Upper lobe of left lung (tissue), 6 donors: ENCODE measurements at regions not wholly inside any gene's neighbourhood (a gene's known extent, or its start where the extent isn't known, plus 50 kb on each side); places are given as distances from the start of the nearest gene placed in this dataset.

Experiments used
- ATAC-seq, 2 donors: fragments of 200-7000 bp; cut with Tn5 transposase; one replicate each; pipeline ENCODE4 v1.9.1; 2022; ENCODE audit warnings: mild to moderate bottlenecking in 2 of 2, moderate library complexity in 2 of 2; ENCODE audit not compliant: low FRiP score in 2 of 2
- DNase-seq, 2 donors: peaks; one replicate each; pipeline ENCODE4 v3.0.0-alpha.2; 2019 to 2020
- H3K27ac ChIP-seq, 4 donors: fragments of 200-600 bp; sonication (generic); one replicate each; pipeline ENCODE4 v1.5.1; 2016 to 2019
- H3K27me3 ChIP-seq, 4 donors: fragments of 200-600 bp; sonication (generic); one replicate each; pipeline ENCODE4 v1.5.1; 2017 to 2019
- H3K36me3 ChIP-seq, 4 donors: fragments of 200-600 bp; sonication (generic); one replicate each; pipeline ENCODE4 v1.5.1; 2016 to 2019
- H3K4me1 ChIP-seq, 4 donors: fragments of 200-600 bp; sonication (generic); one replicate each; pipeline ENCODE4 v1.5.1; 2018 to 2019
- H3K4me3 ChIP-seq, 4 donors: fragments of 200-600 bp; sonication (generic); one replicate each; pipeline ENCODE4 v1.5.1; 2017 to 2019; ENCODE audit warnings: mild to moderate bottlenecking in 2 of 4, moderate library complexity in 1 of 4
- H3K9me3 ChIP-seq, 4 donors: fragments of 200-600 bp; sonication (generic); one replicate each; pipeline ENCODE4 v1.5.1; 2018 to 2019
- CTCF ChIP-seq, 6 experiments: fragments of 450-650 bp in 4 of 6; fragments of 200-600 bp in 2 of 6; sonication (generic) in 2 of 6; IDR thresholded peaks; one replicate each; pipeline ENCODE4 v1.5.1; 2016 to 2019; ENCODE audit warnings: antibody characterized with exemption in 6 of 6
- EP300 ChIP-seq, 4 donors: sonication (generic); formaldehyde crosslinking; IDR thresholded peaks; one replicate each; pipeline ENCODE4 v1.5.1; 2017; ENCODE audit warnings: antibody characterized with exemption in 4 of 4, control low read depth in 2 of 4
- POLR2A ChIP-seq, 4 donors: fragments of 450-650 bp; IDR thresholded peaks; one replicate each; pipeline ENCODE4 v1.5.1; 2016 to 2017; ENCODE audit warnings: antibody characterized with exemption in 4 of 4, mild to moderate bottlenecking in 2 of 4
- POLR2AphosphoS5 ChIP-seq, 2 donors: sonication (generic); formaldehyde crosslinking; IDR thresholded peaks; one replicate each; pipeline ENCODE4 v1.5.1; 2017; ENCODE audit warnings: antibody characterized with exemption in 2 of 2
- WGBS, 2 donors: methylation state at CpG; one replicate each; pipeline ENCODE4 v1.1.5; 2017 to 2018; 5-methylcytosine and 5-hydroxymethylcytosine counted together
- donor health status: DM: no; HTN: no; CAD: no; lungs with moderate emphysema.
- donor health status: DM: no; HTN: yes; CAD: no; lungs with severe emphysema.

GRCh38 chr1:177710696-177711620 is 258.9 kb downstream of the SEC16B start:
- no peaks in the 10 kb centered on the region for H3K36me3 ChIP-seq
- H3K4me3 ChIP-seq: no peak overlapping the region
- H3K27ac ChIP-seq: no peak overlapping the region
- TF ChIP-seq CTCF (IDR thresholded peaks at IDR 0.05) (no peak), POLR2AphosphoS5 (IDR thresholded peaks at IDR 0.05) (no peak), POLR2A (IDR thresholded peaks at IDR 0.05) (no peak), EP300 (IDR thresholded peaks at IDR 0.05) (no peak)
- DNase-seq: peak in 1 of 2 donors; percentile 8
- 78 to 80% methylated on average over 17 of the region's 17 CpGs for WGBS, 2 donors
- no peaks in the 10 kb centered on the region for H3K4me1 ChIP-seq
- H3K27me3 ChIP-seq: no peaks in the 10 kb centered on the region
- no peak for ATAC-seq
- H3K9me3 ChIP-seq: no peaks in the 10 kb centered on the region

- 82% methylated on average over 5 of the region's 5 CpGs for WGBS, 2 donors
- DNase-seq (no peak), ATAC-seq (no peak)
- no peaks in the 10 kb centered on the region for H3K9me3 ChIP-seq
- no peak overlapping the region for H3K4me3 ChIP-seq
- H3K27ac ChIP-seq: no peak overlapping the region
- no peak for TF ChIP-seq EP300 (IDR thresholded peaks at IDR 0.05)
- TF ChIP-seq POLR2AphosphoS5 (IDR thresholded peaks at IDR 0.05): no peak
- TF ChIP-seq POLR2A (IDR thresholded peaks at IDR 0.05): no peak
- TF ChIP-seq CTCF (IDR thresholded peaks at IDR 0.05): no peak
- no peaks in the 10 kb centered on the region for H3K36me3 ChIP-seq
- H3K4me1 ChIP-seq: no peaks in the 10 kb centered on the region
- no peaks in the 10 kb centered on the region for H3K27me3 ChIP-seq
Observed at GRCh38 chr1:177708406-177708805, 261.5 kb downstream of the SEC16B start.

DNA sequence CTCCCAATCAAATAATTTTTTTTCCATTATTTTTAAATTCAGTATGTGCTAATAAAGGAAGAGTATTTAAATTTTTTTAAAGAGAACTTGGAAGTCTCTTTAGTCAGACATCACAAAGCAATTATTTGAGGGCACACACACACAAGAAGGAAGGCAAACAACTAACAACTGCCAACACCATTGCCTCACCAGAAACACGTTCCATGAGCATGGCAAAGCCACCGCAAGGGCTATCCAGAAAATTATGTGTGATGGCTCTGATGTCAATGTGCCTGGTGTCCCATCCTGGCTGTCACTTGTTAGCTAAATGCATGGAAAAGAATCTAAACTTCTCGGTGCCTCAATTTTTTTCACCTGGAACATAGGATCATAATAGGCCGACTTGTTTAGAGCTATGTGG is 262.9 kb downstream of the SEC16B start:
- no peaks in the 10 kb centered on the region for H3K36me3 ChIP-seq
- TF ChIP-seq EP300 (IDR thresholded peaks at IDR 0.05) (no peak), POLR2AphosphoS5 (IDR thresholded peaks at IDR 0.05) (no peak)
- H3K9me3 ChIP-seq: no peaks in the 10 kb centered on the region
- 84 to 87% methylated on average over 4 of the region's 4 CpGs for WGBS, 2 donors
- no peaks in the 10 kb centered on the region for H3K4me1 ChIP-seq
- DNase-seq (no peak), ATAC-seq (no peak)
- no peak overlapping the region for H3K4me3 ChIP-seq
- no peaks in the 10 kb centered on the region for H3K27me3 ChIP-seq
- H3K27ac ChIP-seq: no peak overlapping the region

DNA sequence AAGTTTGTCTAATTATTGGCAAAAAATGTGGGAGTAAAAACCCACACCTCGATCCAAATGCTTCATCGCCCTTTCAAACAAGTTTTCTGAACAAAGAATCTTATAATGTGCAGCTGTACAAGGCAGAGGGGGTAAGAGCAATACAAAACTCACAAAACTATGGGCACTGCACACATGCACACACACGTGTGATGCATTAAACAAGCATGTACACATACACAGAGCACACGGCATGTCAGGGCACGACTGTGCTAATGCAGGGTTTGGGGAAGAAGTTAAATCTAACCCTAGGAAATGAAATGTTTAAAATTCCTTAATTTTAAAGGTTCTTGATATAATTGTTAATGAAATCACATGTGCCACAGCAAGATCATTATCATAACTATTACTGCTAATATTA is 264.0 kb downstream of the SEC16B start:
- no peaks in the 10 kb centered on the region for H3K36me3 ChIP-seq
- no peak overlapping the region for H3K27ac ChIP-seq
- DNase-seq (no peak), ATAC-seq (no peak)
- no peaks in the 10 kb centered on the region for H3K4me1 ChIP-seq
- H3K4me3 ChIP-seq: no peak overlapping the region
- 70 to 73% methylated on average over 5 of the region's 5 CpGs for WGBS, 2 donors
- TF ChIP-seq POLR2AphosphoS5 (IDR thresholded peaks at IDR 0.05) (no peak), CTCF (IDR thresholded peaks at IDR 0.05) (no peak), POLR2A (IDR thresholded peaks at IDR 0.05) (no peak), EP300 (IDR thresholded peaks at IDR 0.05) (no peak)
- no peaks in the 10 kb centered on the region for H3K27me3 ChIP-seq
- no peaks in the 10 kb centered on the region for H3K9me3 ChIP-seq

- no peaks in the 10 kb centered on the region for H3K9me3 ChIP-seq
- H3K4me3 ChIP-seq: no peak overlapping the region
- 64 to 78% methylated on average over 3 of the region's 3 CpGs for WGBS, 2 donors
- DNase-seq: no peak
- no peak for ATAC-seq
- no peaks in the 10 kb centered on the region for H3K36me3 ChIP-seq
- no peaks in the 10 kb centered on the region for H3K4me1 ChIP-seq
- no peak for TF ChIP-seq CTCF (IDR thresholded peaks at IDR 0.05)
- TF ChIP-seq EP300 (IDR thresholded peaks at IDR 0.05): no peak
- no peak for TF ChIP-seq POLR2A (IDR thresholded peaks at IDR 0.05)
- TF ChIP-seq POLR2AphosphoS5 (IDR thresholded peaks at IDR 0.05): no peak
- no peak overlapping the region for H3K27ac ChIP-seq
- no peaks in the 10 kb centered on the region for H3K27me3 ChIP-seq
Observed at GRCh38 chr1:177703888-177704446, 265.9 kb downstream of the SEC16B start.
